ENCODE measurements at regions not wholly inside any gene's neighbourhood (a gene's known extent, or its start where the extent isn't known, plus 50 kb on each side); places are given as distances from the start of the nearest gene placed in this dataset.

DNA sequence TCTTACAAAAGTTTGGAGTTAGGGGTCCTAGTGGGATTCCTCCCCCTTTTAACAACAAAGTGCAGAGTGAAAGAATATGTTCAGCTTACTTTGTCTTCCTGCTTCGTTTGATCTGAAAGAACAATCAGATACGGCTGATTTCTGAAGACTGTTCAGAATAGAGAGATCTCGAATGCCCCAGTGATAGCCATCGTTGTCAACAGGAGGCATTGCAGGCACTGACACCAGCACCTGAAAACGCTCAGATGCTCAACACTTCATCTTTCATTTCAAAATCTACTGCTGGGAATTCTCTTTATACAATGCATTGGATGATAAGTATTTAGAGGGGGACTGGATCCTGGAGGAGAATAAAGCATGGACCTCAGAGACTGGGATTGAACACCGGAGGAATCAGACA lies 186.3 kb upstream of the TENM3 start:
- DNase-seq: no peak

DNA sequence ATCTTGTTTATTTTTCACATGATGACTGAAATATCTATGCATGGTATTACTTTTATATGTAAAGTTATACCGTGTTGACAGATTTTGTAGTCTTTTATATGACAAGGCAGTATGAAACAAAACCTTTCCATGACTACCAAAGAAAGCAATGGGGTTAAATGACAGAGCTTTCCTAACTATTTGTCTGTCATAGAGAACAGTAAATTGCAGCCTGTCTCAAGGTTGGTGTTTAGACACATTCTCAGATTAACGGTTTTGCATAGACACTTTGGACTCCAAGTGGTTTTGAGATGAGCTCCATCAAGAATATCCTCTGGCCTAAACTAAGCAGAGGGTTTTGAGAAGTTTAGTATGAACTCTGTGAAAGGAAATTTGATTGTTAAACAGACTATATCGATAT lies 180.7 kb upstream of the TENM3 start:
- no peak for DNase-seq

DNA sequence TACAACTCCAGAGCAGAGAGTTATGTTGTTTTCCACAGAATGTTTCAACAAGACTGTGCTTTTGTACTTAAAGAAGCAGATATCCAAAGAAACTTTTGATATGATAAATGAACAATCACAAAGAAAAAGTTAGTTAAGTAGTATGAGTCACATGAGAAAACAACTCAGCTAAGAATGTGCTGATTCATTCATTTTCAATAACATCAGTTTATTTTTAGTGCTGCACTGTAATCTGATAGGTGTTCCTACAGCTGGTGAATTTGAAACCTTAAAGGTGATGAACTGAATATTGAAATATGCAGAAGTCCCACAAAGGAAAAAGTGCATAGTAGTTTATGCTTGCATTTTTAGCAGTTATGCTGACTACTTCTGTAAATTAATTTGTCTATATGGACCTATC lies 180.3 kb upstream of the TENM3 start:
- no peak for DNase-seq

DNA sequence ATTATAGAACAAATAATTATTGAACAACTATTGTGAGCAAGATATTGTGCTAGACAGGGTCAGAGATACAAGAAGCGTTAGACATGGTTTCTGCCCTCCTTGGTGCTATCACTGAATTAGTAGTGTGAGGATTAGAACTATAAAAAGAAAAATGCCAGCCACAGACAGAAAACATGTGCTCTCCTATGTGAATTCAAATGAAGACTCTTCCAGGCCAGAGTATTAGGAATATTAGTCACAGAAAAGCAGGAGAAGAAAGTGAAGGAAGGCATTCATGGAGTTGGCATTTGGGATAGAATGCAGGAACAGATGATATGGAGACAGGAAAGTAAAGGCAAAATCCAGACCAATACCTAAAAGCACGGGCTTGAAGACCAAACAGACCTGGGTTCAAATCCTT lies 179.6 kb upstream of the TENM3 start:
- DNase-seq: no peak

DNA sequence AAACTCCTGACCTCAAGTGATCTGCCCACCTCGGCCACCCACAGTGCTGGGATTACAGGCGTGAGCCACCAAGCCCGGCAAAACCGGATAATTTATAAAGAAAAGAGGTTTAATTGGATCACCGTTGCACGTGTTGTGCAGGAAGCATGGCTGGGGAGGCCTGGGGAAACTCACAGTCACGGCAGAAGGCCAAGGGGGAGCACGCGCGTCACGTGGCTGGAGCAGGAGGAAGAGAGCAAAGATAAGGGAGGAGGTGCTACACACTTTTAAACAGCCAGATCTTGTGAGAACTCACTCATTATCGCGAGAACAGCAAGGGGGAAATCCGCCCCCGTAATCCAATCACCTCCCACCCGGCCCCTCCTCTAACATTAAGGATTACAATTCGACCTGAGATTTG lies 177.9 kb upstream of the TENM3 start:
- no peak for DNase-seq

DNA sequence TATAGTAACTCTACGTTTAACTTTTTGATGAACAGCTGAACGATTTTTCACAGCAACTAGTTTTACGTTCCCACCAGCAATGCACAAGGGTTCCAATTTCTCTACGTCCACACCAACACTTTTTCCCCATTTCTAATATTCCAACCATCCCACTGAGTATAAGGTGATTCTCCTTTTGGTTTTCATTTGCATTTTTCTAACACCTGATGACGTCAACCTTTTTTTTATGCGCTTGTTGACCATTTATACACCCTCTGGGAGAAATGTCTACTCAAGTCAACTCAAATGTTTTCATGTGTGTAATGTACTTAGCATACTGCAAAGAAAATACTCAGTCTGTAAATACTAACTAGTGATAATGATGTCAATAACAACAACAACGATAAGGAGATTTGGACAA lies 177.2 kb upstream of the TENM3 start:
- DNase-seq: no peak

DNA sequence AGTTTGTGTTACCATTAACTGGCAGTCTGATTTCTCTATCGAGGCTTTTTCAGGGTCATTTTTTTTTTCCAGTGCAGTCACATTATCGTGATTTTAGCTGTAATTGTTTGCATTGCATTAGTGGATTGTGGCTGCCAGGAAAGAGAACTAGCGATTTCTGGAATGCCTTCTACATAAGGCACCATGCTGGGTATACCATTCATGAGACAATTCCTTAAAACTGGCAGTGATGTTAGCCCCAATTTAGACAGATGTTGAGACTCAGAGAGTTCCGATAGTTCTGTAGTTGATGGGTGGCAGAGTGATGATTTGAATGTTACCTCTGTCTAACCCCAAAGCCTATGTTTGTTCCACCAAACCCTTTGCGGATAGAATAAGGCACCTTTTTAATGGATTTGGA lies 175.4 kb upstream of the TENM3 start:
- DNase-seq: no peak

DNA sequence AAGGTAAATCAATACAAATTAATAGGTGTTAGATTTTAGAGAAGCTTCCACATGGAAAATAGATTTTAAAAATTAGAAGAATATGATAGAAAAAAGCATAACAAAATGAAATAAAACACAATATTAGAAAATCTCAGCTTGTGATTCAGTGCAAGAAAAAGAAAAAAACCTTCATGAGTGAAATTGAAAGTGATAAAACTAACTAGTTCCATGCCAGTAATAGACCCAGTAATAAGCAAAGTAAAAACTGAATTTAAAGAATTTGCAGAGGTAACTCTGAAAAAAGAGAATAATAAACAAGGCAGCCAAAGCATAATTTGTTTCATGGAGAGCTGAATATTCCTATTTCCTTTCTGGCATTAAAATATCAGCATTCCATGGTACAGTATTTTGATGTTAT lies 174.3 kb upstream of the TENM3 start:
- DNase-seq: no peak

DNA sequence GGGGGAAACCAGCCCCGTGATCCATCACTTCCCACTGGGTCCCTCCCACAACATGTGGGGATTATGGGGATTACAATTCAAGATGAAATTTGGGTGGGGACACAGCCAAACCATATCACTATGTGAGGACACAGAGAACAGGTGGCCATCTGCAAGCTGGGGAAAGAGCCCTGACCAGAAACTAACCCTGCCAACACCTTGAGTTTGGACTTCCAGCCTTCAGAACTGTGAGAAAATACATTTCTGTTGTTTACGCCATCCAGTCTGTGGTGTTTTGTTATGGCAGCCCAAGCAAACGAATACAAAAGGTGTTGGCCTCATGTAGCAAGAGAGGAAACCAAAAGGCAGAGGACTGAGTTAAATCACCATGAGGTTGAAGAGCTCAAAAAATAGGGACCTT lies 169.9 kb upstream of the TENM3 start:
- DNase-seq: no peak

DNA sequence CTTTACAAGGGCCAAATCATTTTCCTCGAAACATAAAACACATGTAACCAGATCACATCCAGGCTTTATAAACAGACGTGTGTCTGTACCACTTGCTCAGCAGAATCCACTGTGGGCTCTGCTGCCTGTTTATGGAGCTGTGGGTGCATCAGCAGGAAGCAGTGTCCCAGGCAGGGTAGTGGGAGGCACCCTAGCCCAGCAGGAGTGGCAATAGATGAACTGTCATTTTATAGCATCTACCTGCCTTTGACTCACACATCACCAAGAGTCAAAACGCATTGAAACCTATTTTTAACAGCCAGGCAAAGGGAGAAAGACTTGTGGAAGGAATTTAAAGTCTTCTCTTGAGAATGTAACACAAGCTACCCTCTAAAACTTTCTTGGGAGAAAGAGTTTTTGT lies 169.1 kb upstream of the TENM3 start:
- no peak for DNase-seq

DNA sequence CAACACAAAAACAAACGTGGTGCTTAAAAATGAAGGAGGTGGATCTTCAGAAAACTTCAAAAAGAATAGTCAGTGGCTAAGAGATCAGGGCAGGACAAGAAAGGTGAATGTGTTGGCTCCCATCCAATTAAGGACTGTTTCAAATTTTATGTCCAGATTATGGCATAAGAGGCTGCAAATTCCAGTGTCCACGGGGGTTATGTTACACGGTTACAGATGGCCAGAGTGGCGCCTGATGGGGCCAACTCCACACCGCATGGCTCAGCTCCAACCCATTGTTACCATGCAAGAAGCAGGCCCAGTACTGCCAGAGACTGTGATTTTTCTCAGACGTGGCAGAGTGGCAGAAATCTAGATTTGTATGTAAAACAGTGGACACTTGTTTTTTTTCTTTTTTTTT lies 168.4 kb upstream of the TENM3 start:
- no peak for DNase-seq

DNA sequence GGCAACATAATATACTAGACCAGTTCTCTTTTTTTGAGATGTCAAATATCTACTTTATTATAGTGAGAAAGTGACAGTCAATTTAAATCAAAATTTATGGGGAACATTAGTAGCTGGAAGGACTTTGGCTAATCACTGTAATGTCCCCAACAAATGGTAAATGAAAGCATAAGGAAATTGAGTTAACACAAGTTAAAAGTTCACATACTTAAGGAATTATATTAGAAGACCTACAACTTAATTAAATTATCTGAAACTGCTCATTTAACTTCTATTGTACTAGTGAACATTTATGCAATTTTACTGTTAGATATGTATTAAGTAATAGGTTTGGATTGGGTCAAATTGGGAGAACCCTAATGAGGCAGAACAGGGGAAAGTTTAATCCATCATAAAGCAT lies 160.3 kb upstream of the TENM3 start:
- DNase-seq: no peak

DNA sequence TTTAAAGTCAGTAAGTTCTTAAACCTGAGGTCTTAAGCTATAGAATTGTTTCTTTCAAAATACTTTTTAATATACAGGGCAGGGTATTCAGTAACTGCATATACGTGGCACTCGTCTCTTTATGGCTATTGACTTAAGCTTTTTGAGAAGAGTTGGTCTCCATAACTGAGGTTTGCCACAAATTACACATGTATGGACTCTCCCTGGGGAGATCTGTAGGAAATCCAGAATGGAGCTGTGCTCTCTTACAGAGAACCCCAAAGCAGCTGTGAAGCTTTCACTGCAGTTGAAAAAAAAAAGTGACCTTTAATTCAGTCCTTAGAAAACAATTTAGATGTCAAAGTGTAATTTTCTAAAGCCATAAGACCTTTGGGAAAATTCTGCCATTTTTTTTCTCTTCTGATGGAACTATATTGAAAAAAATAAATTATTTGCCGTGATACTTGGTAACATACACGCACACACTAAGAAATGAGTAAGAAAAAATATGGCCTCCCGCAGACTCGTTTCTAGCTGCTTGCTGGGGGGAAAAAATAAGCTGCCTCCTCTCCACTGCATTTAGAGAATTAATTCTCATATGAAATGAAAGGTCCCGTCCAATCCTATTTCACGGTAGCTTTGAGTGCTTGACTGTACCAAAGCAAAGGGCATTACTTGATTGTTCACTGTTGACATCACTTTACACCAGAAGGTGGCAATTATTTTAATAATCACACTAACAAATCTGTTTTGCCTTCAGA lies 159.4 kb upstream of the TENM3 start:
- DNase-seq: no peak

DNA sequence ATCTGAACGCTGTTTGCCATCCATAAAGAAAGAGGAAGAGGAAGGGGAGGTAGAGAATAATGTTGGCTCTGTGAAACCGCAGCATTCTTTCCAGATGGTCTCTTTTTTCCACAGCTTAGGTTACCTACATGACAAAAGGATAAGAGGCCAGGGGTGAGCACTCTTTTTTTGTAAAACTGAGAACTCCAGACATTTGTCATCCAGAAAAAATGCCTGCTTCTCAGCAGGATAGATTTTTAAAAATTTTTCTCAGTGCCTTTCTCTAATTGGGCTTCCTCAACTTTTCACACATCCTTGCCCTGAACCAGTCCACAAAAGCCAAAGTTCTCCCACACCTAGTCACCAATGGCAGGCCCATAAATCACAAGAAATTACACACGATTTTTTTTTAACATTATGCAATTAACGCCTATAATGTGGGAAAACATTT lies 158.1 kb upstream of the TENM3 start:
- DNase-seq: no peak

DNA sequence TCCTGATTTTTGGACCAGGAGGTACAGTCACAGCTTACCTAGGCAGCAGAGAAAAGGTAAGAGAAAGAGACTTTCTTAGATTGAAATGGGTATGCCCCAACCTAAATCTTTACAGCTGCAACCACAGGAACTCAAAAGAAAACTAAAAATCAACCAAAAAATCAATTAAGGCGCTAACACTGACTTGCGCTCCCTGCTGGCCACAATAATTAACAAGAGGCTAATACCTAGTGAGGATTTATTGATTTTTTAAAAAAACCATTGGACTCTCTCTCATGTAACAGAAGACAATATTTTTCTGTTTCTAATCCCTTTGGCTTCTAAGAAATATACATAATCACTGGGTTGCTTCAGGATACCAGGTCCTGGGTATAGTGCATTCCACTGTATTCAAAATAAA lies 153.9 kb upstream of the TENM3 start:
- DNase-seq: no peak

DNA sequence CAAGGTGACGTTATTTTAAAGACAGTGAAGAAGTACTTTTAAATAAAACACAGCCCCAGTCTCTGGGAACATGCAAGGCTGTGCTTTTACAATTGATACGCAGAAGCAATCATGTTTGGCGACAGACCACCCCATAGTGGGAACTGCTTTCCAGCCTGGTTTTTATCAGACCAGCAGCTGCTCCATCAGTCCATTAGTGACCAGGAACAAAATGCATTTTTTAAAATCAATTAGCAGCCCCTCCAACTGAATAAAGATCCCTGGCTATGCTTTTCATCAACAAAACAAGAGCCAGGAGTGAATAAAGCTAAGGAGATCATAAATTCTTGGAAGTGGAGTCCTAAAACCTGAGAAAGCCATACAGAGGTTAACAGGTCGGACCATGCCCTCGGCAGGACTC lies 153.0 kb upstream of the TENM3 start:
- no peak for DNase-seq

DNA sequence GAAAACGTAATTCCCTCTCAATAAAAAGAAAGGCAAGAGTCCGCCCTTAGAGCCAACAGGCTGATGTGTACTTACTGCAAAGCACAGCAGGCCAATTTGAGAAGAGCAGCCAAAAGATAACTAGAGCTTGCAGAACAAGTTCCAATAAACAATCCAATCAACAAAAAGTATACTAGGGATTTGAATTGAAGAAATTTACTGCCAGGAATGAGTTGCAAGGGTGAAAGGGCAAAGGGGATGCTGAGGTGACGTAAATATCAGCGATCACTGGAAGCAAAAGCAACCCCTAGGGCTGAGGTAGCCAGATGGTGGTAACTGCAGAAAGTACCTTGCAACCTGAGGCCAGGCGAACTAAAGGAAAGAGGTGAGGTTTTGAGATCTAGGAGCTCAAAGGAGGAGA lies 152.1 kb upstream of the TENM3 start:
- DNase-seq: no peak

DNA sequence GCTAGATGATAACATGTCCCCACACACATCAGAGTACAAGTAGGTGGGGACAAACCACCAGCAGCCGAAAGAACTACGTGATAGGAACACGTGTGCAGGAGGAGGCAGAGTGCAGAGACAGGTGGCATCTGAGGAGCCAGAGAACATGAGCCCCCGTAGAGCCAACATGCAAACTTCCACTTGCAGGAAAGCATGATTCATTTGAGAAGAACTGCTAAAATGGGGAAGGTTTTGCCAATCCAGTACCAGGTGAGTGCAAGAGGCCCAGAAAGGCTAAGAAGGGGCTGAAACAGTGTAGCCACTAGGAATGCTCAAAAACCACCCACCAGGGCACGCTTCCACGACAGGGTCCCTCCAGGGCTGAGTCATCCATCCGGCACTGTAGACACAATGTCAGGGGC lies 149.8 kb upstream of the TENM3 start:
- no peak for DNase-seq

DNA sequence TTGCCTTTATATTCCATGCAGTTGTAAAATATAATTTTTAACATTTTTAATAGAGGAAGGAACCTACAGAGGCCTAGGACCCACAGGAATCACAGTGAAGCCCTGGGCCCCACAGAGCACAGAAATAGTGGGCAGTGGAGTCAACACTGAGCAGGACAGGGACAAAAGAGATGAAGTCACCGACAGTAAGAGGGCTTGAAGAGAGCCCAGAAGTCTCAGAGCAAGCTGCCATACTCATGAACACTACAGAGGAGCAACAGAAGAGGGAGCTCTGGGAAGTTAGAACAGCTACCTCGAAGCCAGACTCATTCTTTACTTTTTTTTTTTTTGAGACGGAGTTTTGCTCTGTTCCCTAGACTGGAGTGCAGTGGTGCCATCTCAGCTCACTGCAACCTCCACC lies 149.3 kb upstream of the TENM3 start:
- no peak for DNase-seq

DNA sequence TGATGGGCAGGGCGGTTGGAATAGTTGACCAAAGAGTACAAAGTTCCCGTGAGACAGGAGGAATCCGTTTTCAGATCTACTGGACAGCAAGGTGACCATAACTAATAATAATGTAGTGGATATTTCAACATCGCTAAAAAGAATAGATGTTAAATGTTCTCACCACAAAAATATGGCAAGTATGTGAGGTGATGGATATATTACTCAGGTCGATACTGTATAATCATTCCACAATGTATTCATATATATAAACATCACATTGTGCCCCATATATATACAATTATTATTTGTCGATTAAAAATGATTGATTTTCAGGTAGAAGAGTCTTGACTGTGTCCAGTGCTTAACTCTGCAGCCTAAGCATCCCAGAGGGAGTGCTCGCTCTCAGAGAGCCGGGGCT lies 141.6 kb upstream of the TENM3 start:
- no peak for DNase-seq

DNA sequence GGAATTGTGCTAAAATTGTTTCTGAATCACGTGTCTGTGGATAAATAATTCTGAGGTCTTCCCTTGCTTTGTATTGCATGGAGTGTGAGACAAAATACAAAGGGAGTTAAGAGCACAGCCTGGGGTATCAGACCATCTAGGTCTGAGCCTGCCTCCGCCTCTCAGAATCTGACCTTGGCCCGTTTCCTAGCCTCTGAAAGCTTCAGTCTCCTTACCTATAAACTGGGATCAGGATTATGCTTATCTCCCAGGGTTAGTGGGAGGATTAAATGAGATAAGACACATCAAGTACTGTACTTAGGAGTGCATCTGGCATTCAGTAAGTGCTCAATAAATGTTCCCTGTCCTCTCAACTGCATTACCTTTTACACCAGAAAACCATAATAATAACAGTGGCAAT lies 140.6 kb upstream of the TENM3 start:
- no peak for DNase-seq

DNA sequence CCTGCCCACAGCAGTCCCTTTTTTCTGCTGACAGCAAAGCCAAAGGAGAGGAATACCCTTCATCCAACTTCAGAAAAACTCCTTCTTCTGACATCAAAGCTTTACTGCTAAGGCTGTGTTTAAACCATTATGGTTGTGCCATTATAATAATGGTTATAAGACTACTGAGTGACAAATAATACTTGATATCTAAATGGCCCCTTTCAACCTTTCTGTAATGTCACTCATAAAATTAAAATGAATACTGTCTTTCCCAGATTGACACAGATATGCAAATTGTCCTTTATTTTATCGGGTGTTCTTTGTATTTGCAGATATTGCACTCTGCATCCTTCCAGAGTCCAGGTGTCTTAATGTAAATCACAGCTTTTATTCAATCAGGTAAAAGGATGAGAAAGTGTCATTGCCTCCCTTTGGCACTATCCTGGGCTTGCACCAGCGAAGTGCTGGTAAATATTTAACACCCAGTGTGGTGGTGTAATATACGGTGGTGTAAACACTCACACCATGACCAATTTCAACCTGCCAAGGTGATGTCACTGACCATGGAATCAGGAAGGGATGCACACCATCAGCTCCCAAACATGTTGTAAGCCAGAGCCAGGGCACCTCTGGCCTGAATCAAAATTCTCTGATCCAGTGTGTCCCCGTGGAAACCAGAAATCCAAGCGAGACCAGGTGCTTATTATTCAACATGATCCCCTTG lies 139.4 kb upstream of the TENM3 start:
- DNase-seq: no peak

DNA sequence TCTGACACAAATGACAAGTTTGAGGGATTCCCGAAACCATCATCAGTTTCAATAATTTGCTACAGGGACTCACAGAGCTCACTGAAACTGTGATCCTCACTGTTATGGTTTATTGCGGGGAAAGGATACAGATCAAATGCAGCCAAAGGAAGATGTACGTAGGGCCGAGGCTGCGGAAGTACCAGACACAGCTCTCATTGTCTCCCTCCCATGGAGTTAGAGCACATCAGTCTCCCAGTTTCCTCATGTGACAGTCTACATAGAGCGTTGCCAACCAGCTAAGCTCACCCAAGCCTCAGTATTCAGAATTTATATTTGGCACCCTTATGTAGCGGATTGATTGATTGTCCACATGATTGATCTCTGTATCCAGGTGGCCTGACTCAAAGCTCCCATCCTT lies 137.8 kb upstream of the TENM3 start:
- no peak for DNase-seq

DNA sequence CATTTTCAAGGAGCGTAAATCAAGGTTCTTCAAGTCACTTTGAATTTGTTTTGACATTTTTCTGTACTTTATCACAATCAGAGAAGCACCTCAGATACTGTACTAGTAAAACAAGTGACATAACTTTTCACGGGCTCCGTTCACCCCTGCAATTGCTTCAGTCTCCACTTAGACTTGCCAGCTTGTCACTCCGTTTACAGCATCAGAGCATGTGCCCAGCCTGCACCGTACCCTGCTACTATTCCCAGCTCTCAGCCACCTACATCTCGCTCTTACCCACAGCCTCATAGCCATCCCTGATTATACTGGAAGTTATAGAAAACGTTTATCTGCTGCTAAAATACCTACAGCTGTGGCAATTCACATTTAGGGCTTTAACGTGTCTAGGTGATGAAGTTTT lies 135.3 kb upstream of the TENM3 start:
- no peak for DNase-seq

DNA sequence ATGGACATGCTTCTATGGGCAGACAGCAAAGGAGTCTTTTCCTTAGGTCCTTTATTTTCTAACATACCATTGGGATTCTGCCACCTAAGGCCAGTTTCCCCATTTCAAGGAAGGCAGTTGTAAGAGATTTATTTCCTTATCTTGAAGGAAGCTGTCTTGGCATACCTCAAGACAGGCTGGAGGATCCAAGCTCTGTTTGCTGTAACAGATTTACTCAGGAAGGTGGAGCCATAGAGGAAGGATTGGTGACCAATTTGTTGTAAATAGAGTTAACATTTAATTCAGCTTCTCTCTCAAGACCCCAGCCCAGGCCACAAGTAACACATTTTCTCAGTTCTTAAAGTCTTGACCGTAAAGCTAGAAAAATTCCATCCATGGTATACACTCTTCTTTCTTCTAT lies 131.6 kb upstream of the TENM3 start:
- DNase-seq: no peak

All from CD4-positive, alpha-beta T cell treated with Interferon gamma for 1 hour (primary cell).